Esophagus mucosa (tissue), 1 donor: ENCODE measurements at regions not wholly inside any gene's neighbourhood (a gene's known extent, or its start where the extent isn't known, plus 50 kb on each side); places are given as distances from the start of the nearest gene placed in this dataset.

Experiments
- ATAC-seq: fragments of 200-7000 bp; cut with Tn5 transposase; one replicate; pipeline ENCODE4 v1.9.1; 2020
- donor health status: DM: yes; HTN: yes; CAD: no.

GRCh38 chr6:163900570-163900969, 486.1 kb downstream of the QKI start:
- ATAC-seq, result no peak

GRCh38 chr6:163897669-163898068, 483.2 kb downstream of the QKI start:
- no peak for ATAC-seq

- no peak for ATAC-seq
Measured at GRCh38 chr6:163897030-163897429, 482.5 kb downstream of the QKI start.

GRCh38 chr6:163895162-163895561, 480.6 kb downstream of the QKI start:
- ATAC-seq, result no peak

GRCh38 chr6:163893609-163894189, 479.2 kb downstream of the QKI start:
- no peak for ATAC-seq

GRCh38 chr6:163892824-163893561, 478.5 kb downstream of the QKI start:
- no peak for ATAC-seq

GRCh38 chr6:163889904-163890514, 475.5 kb downstream of the QKI start:
- ATAC-seq, result no peak

GRCh38 chr6:163888030-163888819, 473.7 kb downstream of the QKI start:
- ATAC-seq, result no peak

- ATAC-seq, result no peak
Measured at GRCh38 chr6:163886428-163886827, 471.9 kb downstream of the QKI start.

- ATAC-seq, result no peak
Measured at GRCh38 chr6:163883984-163884383, 469.5 kb downstream of the QKI start.

- ATAC-seq, result no peak
Measured at GRCh38 chr6:163878698-163879097, 464.2 kb downstream of the QKI start.

- ATAC-seq, result no peak
Measured at GRCh38 chr6:163877877-163878639, 463.5 kb downstream of the QKI start.

- no peak for ATAC-seq
Measured at GRCh38 chr6:163876391-163876790, 461.9 kb downstream of the QKI start.

GRCh38 chr6:163874784-163875183, 460.3 kb downstream of the QKI start:
- no peak for ATAC-seq

- no peak for ATAC-seq
Measured at GRCh38 chr6:163872335-163872734, 457.8 kb downstream of the QKI start.

GRCh38 chr6:163871616-163872015, 457.1 kb downstream of the QKI start:
- ATAC-seq, result no peak

- ATAC-seq, result no peak
Measured at GRCh38 chr6:163867518-163868292, 453.2 kb downstream of the QKI start.

GRCh38 chr6:163866192-163866591, 451.7 kb downstream of the QKI start:
- no peak for ATAC-seq

GRCh38 chr6:163863565-163863964, 449.0 kb downstream of the QKI start:
- no peak for ATAC-seq

- no peak for ATAC-seq
Measured at GRCh38 chr6:163862701-163863100, 448.2 kb downstream of the QKI start.

- ATAC-seq, result no peak
Measured at GRCh38 chr6:163861627-163862026, 447.1 kb downstream of the QKI start.
